Muscle layer of duodenum (tissue), 2 donors: ENCODE measurements at regions not wholly inside any gene's neighbourhood (a gene's known extent, or its start where the extent isn't known, plus 50 kb on each side); places are given as distances from the start of the nearest gene placed in this dataset.
A peak's percentile ranks its signal among the peaks of the same experiment; 100 is the strongest.

Experiments used
- H3K27ac ChIP-seq: one replicate; pipeline ENCODE4 v1.7.0; 2013; ENCODE audit warnings: mild to moderate bottlenecking, low read length
- H3K27me3 ChIP-seq: one replicate; pipeline ENCODE4 v1.7.0; 2013; ENCODE audit warnings: low read depth, mild to moderate bottlenecking, control low read depth, low read length
- H3K36me3 ChIP-seq, 2 donors: one replicate each; pipeline ENCODE4 v1.7.0; 2013; ENCODE audit warnings: low read length in 2 of 2, control low read depth in 1 of 2, mild to moderate bottlenecking in 1 of 2; ENCODE audit not compliant: insufficient read depth in 2 of 2, control insufficient read depth in 1 of 2
- H3K4me1 ChIP-seq, 2 donors: one replicate each; pipeline ENCODE4 v1.7.0; 2013; ENCODE audit warnings: low read length in 2 of 2, mild to moderate bottlenecking in 2 of 2, control low read depth in 1 of 2, moderate library complexity in 1 of 2; ENCODE audit not compliant: insufficient read depth in 2 of 2, control insufficient read depth in 1 of 2
- H3K4me3 ChIP-seq, 2 donors: one replicate each; pipeline ENCODE4 v1.7.0; 2013; ENCODE audit warnings: low read length in 2 of 2, low read depth in 1 of 2, mild to moderate bottlenecking in 1 of 2
- H3K9me3 ChIP-seq, 2 donors: one replicate each; pipeline ENCODE4 v1.7.0; 2013; ENCODE audit warnings: low read length in 2 of 2, control low read depth in 1 of 2, mild to moderate bottlenecking in 1 of 2; ENCODE audit not compliant: control insufficient read depth in 1 of 2
- donor health status: healthy.

GRCh38 chr7:46626261-46626660 is 705.2 kb upstream of the IGFBP3 start:
- H3K27me3 ChIP-seq, result no peaks in the 10 kb centered on the region
- peaks cover 0 to 6% of the 10 kb centered on the region in 2 donors for H3K4me1 ChIP-seq
- no peak overlapping the region for H3K4me3 ChIP-seq
- H3K36me3 ChIP-seq, result no peaks in the 10 kb centered on the region
- H3K9me3 ChIP-seq, result no peaks in the 10 kb centered on the region
- H3K27ac ChIP-seq, result no peak overlapping the region

GRCh38 chr7:46625032-46625431 is 704.0 kb upstream of the IGFBP3 start:
- no peak overlapping the region for H3K4me3 ChIP-seq
- no peaks in the 10 kb centered on the region for H3K9me3 ChIP-seq
- peaks cover 0 to 4% of the 10 kb centered on the region in 2 donors for H3K4me1 ChIP-seq
- no peaks in the 10 kb centered on the region for H3K27me3 ChIP-seq
- H3K27ac ChIP-seq, result no peak overlapping the region
- no peaks in the 10 kb centered on the region for H3K36me3 ChIP-seq

DNA sequence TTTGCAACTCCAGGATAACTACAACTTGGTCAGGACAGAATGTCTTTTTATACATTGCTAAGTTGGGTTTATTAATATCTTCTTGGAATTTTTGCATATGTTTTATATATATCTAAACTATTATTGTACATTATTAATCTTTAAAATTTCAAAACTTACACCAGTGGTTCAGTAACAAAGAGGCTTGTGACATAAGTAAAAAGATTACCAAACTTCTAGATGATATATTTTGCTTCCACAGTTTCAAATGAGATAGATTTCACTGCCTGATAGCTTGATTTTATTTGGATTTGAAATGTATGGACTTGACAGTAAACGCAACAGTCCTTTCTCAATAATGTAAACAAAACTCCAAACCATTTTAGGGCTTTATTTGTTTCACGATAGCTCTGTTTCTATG is 701.2 kb upstream of the IGFBP3 start:
- Histone ChIP-seq H3K4me1 (no peaks in the 10 kb centered on the region), H3K36me3 (no peaks in the 10 kb centered on the region), H3K27me3 (no peaks in the 10 kb centered on the region), H3K9me3 (no peaks in the 10 kb centered on the region), H3K27ac (no peak overlapping the region), H3K4me3 (no peak overlapping the region)

GRCh38 chr7:46619723-46620310 is 698.7 kb upstream of the IGFBP3 start:
- no peaks in the 10 kb centered on the region for H3K4me1 ChIP-seq
- H3K4me3 ChIP-seq, result no peak overlapping the region
- no peaks in the 10 kb centered on the region for H3K36me3 ChIP-seq
- H3K9me3 ChIP-seq, result no peaks in the 10 kb centered on the region
- H3K27ac ChIP-seq, result no peak overlapping the region
- H3K27me3 ChIP-seq, result no peaks in the 10 kb centered on the region

GRCh38 chr7:46616636-46617035 is 695.6 kb upstream of the IGFBP3 start:
- Histone ChIP-seq H3K36me3 (no peaks in the 10 kb centered on the region), H3K27me3 (no peaks in the 10 kb centered on the region), H3K4me3 (no peak overlapping the region), H3K4me1 (no peaks in the 10 kb centered on the region), H3K27ac (no peak overlapping the region), H3K9me3 (no peaks in the 10 kb centered on the region)

DNA sequence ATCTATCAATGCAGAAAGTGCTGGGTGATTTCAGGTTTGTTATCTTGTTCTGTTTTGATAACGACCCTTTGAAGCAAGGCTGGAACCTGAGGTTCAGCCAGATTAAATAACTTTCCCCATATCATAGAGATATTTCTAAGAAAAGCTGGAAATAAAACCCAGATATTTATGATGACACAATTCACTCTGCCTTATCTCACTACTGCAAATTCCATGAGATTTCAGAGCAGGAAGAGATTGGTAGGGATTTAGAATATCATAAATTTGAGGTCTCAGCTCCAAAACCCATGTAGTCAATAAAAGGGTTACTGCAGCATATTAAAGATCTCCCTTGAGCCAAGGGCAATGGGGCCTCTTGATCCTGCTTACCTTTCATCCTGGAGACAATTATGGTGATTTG is 692.5 kb upstream of the IGFBP3 start:
- H3K36me3 ChIP-seq, result no peaks in the 10 kb centered on the region
- no peaks in the 10 kb centered on the region for H3K4me1 ChIP-seq
- H3K27me3 ChIP-seq, result no peaks in the 10 kb centered on the region
- H3K9me3 ChIP-seq, result no peaks in the 10 kb centered on the region
- no peak overlapping the region for H3K4me3 ChIP-seq
- no peak overlapping the region for H3K27ac ChIP-seq

DNA sequence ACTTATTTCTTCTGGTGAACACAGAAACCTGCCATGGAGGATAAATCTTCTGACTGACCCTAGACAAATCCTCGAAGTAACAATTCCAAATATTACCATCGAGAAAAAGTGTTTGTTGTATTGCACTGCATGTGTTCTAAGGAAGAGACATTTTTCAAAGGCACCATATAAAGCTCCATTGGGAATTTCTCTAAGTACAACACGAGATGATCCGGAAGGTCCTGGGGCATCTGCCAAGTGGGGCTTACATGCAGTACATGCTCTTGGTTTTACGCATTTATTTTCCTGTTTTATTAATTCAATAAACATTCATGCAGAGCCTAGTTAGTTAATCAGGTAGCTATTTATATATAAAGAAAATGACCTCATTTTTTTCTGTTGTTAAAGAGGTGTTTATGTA is 692.0 kb upstream of the IGFBP3 start:
- no peaks in the 10 kb centered on the region for H3K4me1 ChIP-seq
- no peaks in the 10 kb centered on the region for H3K36me3 ChIP-seq
- no peaks in the 10 kb centered on the region for H3K9me3 ChIP-seq
- no peak overlapping the region for H3K27ac ChIP-seq
- H3K4me3 ChIP-seq, result no peak overlapping the region
- H3K27me3 ChIP-seq, result no peaks in the 10 kb centered on the region

- H3K4me3 ChIP-seq, result no peak overlapping the region
- no peaks in the 10 kb centered on the region for H3K9me3 ChIP-seq
- H3K36me3 ChIP-seq, result no peaks in the 10 kb centered on the region
- H3K27ac ChIP-seq, result no peak overlapping the region
- no peaks in the 10 kb centered on the region for H3K27me3 ChIP-seq
- H3K4me1 ChIP-seq, result peaks cover 0 to 3% of the 10 kb centered on the region in 2 donors
These were observed 690.4 kb upstream of the IGFBP3 start for GRCh38 chr7:46611508-46611907.

DNA sequence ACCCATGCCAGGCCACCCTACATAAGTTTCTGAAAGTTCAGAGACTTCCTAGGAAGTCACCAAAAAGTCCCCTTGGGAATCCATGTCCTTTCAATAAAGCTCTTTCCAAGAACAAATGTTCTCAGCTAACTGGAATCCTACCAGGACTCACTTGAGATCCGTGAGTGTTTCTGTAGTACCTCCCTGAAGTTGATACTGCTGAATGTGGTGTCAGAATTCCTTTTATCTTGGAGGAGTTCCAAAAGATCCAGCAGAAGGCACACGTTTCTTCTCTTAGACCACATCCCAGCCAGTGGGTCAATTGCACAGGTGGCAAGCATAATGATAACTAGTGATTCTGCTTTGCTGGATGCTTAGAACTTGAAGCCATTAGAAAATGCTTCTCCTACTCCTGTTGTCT is 689.7 kb upstream of the IGFBP3 start:
- H3K9me3 ChIP-seq, result no peaks in the 10 kb centered on the region
- H3K36me3 ChIP-seq, result no peaks in the 10 kb centered on the region
- H3K27ac ChIP-seq, result no peak overlapping the region
- peaks cover 0 to 3% of the 10 kb centered on the region in 2 donors for H3K4me1 ChIP-seq
- no peak overlapping the region for H3K4me3 ChIP-seq
- no peaks in the 10 kb centered on the region for H3K27me3 ChIP-seq

- no peaks in the 10 kb centered on the region for H3K36me3 ChIP-seq
- no peaks in the 10 kb centered on the region for H3K9me3 ChIP-seq
- H3K27ac ChIP-seq, result no peak overlapping the region
- H3K4me3 ChIP-seq, result no peak overlapping the region
- H3K27me3 ChIP-seq, result no peaks in the 10 kb centered on the region
- peaks cover 0 to 13% of the 10 kb centered on the region in 2 donors for H3K4me1 ChIP-seq
These were observed 686.1 kb upstream of the IGFBP3 start for GRCh38 chr7:46607176-46607575.

GRCh38 chr7:46606761-46607160 is 685.7 kb upstream of the IGFBP3 start:
- H3K27me3 ChIP-seq, result no peaks in the 10 kb centered on the region
- H3K4me1 ChIP-seq, result peaks cover 0 to 13% of the 10 kb centered on the region in 2 donors
- H3K9me3 ChIP-seq, result no peaks in the 10 kb centered on the region
- no peak overlapping the region for H3K4me3 ChIP-seq
- H3K36me3 ChIP-seq, result no peaks in the 10 kb centered on the region
- H3K27ac ChIP-seq, result no peak overlapping the region

- H3K9me3 ChIP-seq, result no peaks in the 10 kb centered on the region
- no peak overlapping the region for H3K4me3 ChIP-seq
- H3K4me1 ChIP-seq, result peaks cover 0 to 13% of the 10 kb centered on the region in 2 donors
- peak overlapping the region; percentile 62 for H3K27ac ChIP-seq
- no peaks in the 10 kb centered on the region for H3K36me3 ChIP-seq
- no peaks in the 10 kb centered on the region for H3K27me3 ChIP-seq
These were observed 683.2 kb upstream of the IGFBP3 start for GRCh38 chr7:46604241-46604661.
